ENCODE measurements at regions not wholly inside any gene's neighbourhood (a gene's known extent, or its start where the extent isn't known, plus 50 kb on each side); places are given as distances from the start of the nearest gene placed in this dataset.

GRCh38 chr22:49544286-49544685 lies 283.4 kb downstream of the BRD1 start:
- no TSS peak for BruUV-seq (replicated peaks)
- intact Hi-C loops (cut with micrococcal nuclease), result no loop called here
- H3K79me2 ChIP-seq (ENCODE audit: low read length), result no peaks in the 10 kb centered on the region
- POLR2A ChIA-PET (ENCODE audit: unreplicated experiment), result no interaction called here
- no peak overlapping the region for H3K27ac ChIP-seq (ENCODE audit: low read length)
- ATAC-seq (no peak), DNase-seq (no peak)
- H3K36me3 ChIP-seq (ENCODE audit: low read depth, low read length), result no peaks in the 10 kb centered on the region
- no peaks in the 10 kb centered on the region for H3K9me2 ChIP-seq (replicated peaks; ENCODE audit: low read length)
- no peaks in the 10 kb centered on the region for H4K20me1 ChIP-seq (ENCODE audit: low read length)
- H3K27me3 ChIP-seq (ENCODE audit: low read length), result peaks cover 73% of the 10 kb centered on the region
- H3K4me3 ChIP-seq (ENCODE audit: low read length), result no peak overlapping the region
- H2AFZ ChIP-seq (ENCODE audit: low read length), result no peak overlapping the region
- TF ChIP-seq CTCF (conservative IDR thresholded peaks at IDR 0.05; ENCODE audit: low read depth, low read length) (no peak), EZH2phosphoT487 (IDR thresholded peaks at IDR 0.05; ENCODE audit: borderline replicate concordance, low read length) (no peak), EZH2 (IDR thresholded peaks at IDR 0.05; ENCODE audit: low read length, unreplicated experiment) (no peak)
- H3K9me3 ChIP-seq (ENCODE audit: low read length), result no peaks in the 10 kb centered on the region
- no peaks in the 10 kb centered on the region for H3F3A ChIP-seq (ENCODE audit: low read length, unreplicated experiment)
- CTCF ChIA-PET, result no interaction called here
- no peak overlapping the region for H3K9ac ChIP-seq (ENCODE audit: low read length)
- H3K4me2 ChIP-seq (ENCODE audit: low read length), result no peak overlapping the region
- H3K4me1 ChIP-seq (ENCODE audit: insufficient read depth, low read length), result 0 out of 2 replicates have a peak, but pooled peaks cover 7% of the 10 kb centered on the region

DNA sequence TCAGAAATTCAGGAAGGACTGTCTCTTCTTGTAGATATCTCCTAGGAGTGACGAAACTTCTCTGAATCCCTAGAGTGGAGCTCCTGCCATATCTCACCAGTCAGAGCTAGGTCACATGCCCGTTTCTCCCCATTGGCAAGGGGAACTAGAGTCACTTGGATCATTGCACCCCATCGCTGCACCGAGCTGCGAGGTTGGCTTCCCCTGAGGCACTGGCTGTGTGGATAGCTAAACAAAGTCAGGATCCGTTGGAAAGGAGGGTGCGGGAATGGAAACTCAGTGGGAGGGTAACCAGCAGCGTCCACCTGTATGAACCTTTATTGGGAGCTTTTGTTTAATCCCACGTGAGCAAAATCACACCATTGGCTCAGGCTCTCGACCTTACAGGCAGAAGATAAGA lies 283.8 kb downstream of the BRD1 start:
- intact Hi-C loops (cut with micrococcal nuclease), result no loop called here
- Histone ChIP-seq H2AFZ (ENCODE audit: low read length) (no peak overlapping the region), H3K9me3 (ENCODE audit: low read length) (no peaks in the 10 kb centered on the region), H3K79me2 (ENCODE audit: low read length) (no peaks in the 10 kb centered on the region), H3K27ac (ENCODE audit: low read length) (no peak overlapping the region), H3K4me3 (ENCODE audit: low read length) (no peak overlapping the region), H3K4me1 (ENCODE audit: insufficient read depth, low read length) (0 out of 2 replicates have a peak, but pooled peaks cover 7% of the 10 kb centered on the region), H3F3A (ENCODE audit: low read length, unreplicated experiment) (no peaks in the 10 kb centered on the region), H3K9me2 (replicated peaks; ENCODE audit: low read length) (no peaks in the 10 kb centered on the region), H3K27me3 (ENCODE audit: low read length) (peaks cover 73% of the 10 kb centered on the region), H3K4me2 (ENCODE audit: low read length) (no peak overlapping the region), H4K20me1 (ENCODE audit: low read length) (no peaks in the 10 kb centered on the region), H3K36me3 (ENCODE audit: low read depth, low read length) (no peaks in the 10 kb centered on the region), H3K9ac (ENCODE audit: low read length) (no peak overlapping the region)
- TF ChIP-seq CTCF (conservative IDR thresholded peaks at IDR 0.05; ENCODE audit: low read depth, low read length), result no peak
- no peak for TF ChIP-seq EZH2phosphoT487 (IDR thresholded peaks at IDR 0.05; ENCODE audit: borderline replicate concordance, low read length)
- no peak for TF ChIP-seq EZH2 (IDR thresholded peaks at IDR 0.05; ENCODE audit: low read length, unreplicated experiment)
- ChIA-PET POLR2A (ENCODE audit: unreplicated experiment) (no interaction called here), CTCF (no interaction called here)
- no TSS peak for BruUV-seq (replicated peaks)
- DNase-seq (no peak), ATAC-seq (no peak)

- Histone ChIP-seq H3K27me3 (ENCODE audit: low read length) (peaks cover 84% of the 10 kb centered on the region), H4K20me1 (ENCODE audit: low read length) (no peaks in the 10 kb centered on the region), H3K79me2 (ENCODE audit: low read length) (no peaks in the 10 kb centered on the region), H2AFZ (ENCODE audit: low read length) (no peak overlapping the region), H3K36me3 (ENCODE audit: low read depth, low read length) (no peaks in the 10 kb centered on the region), H3K27ac (ENCODE audit: low read length) (no peak overlapping the region), H3K4me1 (ENCODE audit: insufficient read depth, low read length) (no peaks in the 10 kb centered on the region), H3F3A (ENCODE audit: low read length, unreplicated experiment) (no peaks in the 10 kb centered on the region), H3K9me3 (ENCODE audit: low read length) (no peaks in the 10 kb centered on the region), H3K9ac (ENCODE audit: low read length) (no peak overlapping the region), H3K4me3 (ENCODE audit: low read length) (no peak overlapping the region), H3K9me2 (replicated peaks; ENCODE audit: low read length) (no peaks in the 10 kb centered on the region), H3K4me2 (ENCODE audit: low read length) (no peak overlapping the region)
- ATAC-seq, result no peak
- intact Hi-C loops (cut with micrococcal nuclease), result no loop called here
- ChIA-PET CTCF (no interaction called here), POLR2A (ENCODE audit: unreplicated experiment) (no interaction called here)
- no TSS peak for BruUV-seq (replicated peaks)
- DNase-seq, result no peak
- TF ChIP-seq EZH2phosphoT487 (IDR thresholded peaks at IDR 0.05; ENCODE audit: borderline replicate concordance, low read length) (no peak), CTCF (conservative IDR thresholded peaks at IDR 0.05; ENCODE audit: low read depth, low read length) (no peak), EZH2 (IDR thresholded peaks at IDR 0.05; ENCODE audit: low read length, unreplicated experiment) (no peak)
These were observed 285.9 kb downstream of the BRD1 start for GRCh38 chr22:49541693-49542230.

All from PC-3 (cell line).